ENCODE measurements at regions not wholly inside any gene's neighbourhood (a gene's known extent, or its start where the extent isn't known, plus 50 kb on each side); places are given as distances from the start of the nearest gene placed in this dataset.
A peak's percentile ranks its signal among the peaks of the same experiment; 100 is the strongest.

DNA sequence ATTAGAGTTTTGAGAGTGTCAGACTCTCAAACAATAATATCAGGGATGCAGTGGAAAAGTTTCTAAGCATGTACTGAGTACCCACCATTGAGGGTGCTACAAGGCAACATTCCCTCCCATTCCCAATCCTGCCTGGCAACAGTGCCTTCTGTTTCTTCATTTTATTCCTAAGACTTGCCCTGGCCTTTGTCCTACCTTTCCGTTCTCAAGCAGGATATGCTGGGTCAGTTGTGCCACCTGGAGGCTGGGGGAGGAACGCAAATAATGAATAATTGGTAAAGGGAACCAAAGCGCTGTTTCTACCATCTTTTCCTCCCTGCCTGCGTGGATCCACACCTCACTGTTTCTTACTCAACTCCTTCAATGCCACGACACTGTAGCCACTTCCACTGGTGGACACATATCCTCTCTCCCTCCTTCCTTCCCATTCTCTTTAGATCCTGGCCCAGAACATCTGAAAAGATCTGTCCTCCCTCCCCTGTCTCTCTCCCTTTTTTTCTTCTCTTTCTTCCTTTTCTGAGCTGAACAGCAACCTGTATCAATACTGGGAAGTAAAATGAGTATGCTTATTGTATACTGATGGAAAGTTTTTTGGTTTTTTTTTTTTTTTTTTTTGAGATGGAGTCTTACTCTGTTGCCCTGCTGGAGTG lies 149.5 kb downstream of the C9orf152 start (continued):
- no peak for TF ChIP-seq ZNF354B (CRISPR knock-in tag; IDR thresholded peaks at IDR 0.05)
- no peak for TF ChIP-seq MTF2 (CRISPR knock-in tag; IDR thresholded peaks at IDR 0.05; ENCODE audit: borderline replicate concordance)
- TF ChIP-seq HES4 (CRISPR knock-in tag; IDR thresholded peaks at IDR 0.05; ENCODE audit: borderline replicate concordance): no peak
- peak; percentile 20; the same call in 1 of the 2 replicates for TF ChIP-seq GABPB1 (CRISPR knock-in tag; IDR thresholded peaks at IDR 0.05)
- TF ChIP-seq ZNF256 (CRISPR knock-in tag; conservative IDR thresholded peaks at IDR 0.05): no peak
- no peak for TF ChIP-seq U2AF2 (IDR thresholded peaks at IDR 0.05; ENCODE audit: low read depth, low read length)
- no peak for TF ChIP-seq NAIF1 (CRISPR knock-in tag; IDR thresholded peaks at IDR 0.05; ENCODE audit: borderline replicate concordance)
- no peak for TF ChIP-seq ZNF180 (CRISPR knock-in tag; IDR thresholded peaks at IDR 0.05; ENCODE audit: borderline replicate concordance, low read depth)
- TF ChIP-seq, protein P1, sequence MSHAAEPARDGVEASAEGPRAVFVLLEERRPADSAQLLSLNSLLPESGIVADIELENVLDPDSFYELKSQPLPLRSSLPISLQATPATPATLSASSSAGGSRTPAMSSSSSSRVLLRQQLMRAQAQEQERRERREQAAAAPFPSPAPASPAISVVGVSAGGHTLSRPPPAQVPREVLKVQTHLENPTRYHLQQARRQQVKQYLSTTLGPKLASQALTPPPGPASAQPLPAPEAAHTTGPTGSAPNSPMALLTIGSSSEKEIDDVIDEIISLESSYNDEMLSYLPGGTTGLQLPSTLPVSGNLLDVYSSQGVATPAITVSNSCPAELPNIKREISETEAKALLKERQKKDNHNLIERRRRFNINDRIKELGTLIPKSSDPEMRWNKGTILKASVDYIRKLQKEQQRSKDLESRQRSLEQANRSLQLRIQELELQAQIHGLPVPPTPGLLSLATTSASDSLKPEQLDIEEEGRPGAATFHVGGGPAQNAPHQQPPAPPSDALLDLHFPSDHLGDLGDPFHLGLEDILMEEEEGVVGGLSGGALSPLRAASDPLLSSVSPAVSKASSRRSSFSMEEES (CRISPR knock-in tag; IDR thresholded peaks at IDR 0.05): no peak
- no peak for TF ChIP-seq MAFK (conservative IDR thresholded peaks at IDR 0.05 in 1 of 2, IDR thresholded peaks at IDR 0.05 in 1 of 2; ENCODE audit: low read length in 2 of 2)
- TF ChIP-seq HOXA9 (CRISPR knock-in tag; IDR thresholded peaks at IDR 0.05; ENCODE audit: borderline replicate concordance): no peak
- TF ChIP-seq ZNF329 (CRISPR knock-in tag; IDR thresholded peaks at IDR 0.05; ENCODE audit: low read depth): no peak
- TF ChIP-seq, protein P2, sequence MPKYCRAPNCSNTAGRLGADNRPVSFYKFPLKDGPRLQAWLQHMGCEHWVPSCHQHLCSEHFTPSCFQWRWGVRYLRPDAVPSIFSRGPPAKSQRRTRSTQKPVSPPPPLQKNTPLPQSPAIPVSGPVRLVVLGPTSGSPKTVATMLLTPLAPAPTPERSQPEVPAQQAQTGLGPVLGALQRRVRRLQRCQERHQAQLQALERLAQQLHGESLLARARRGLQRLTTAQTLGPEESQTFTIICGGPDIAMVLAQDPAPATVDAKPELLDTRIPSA (CRISPR knock-in tag; IDR thresholded peaks at IDR 0.05; ENCODE audit: borderline replicate concordance): no peak
- TF ChIP-seq, protein P3, sequence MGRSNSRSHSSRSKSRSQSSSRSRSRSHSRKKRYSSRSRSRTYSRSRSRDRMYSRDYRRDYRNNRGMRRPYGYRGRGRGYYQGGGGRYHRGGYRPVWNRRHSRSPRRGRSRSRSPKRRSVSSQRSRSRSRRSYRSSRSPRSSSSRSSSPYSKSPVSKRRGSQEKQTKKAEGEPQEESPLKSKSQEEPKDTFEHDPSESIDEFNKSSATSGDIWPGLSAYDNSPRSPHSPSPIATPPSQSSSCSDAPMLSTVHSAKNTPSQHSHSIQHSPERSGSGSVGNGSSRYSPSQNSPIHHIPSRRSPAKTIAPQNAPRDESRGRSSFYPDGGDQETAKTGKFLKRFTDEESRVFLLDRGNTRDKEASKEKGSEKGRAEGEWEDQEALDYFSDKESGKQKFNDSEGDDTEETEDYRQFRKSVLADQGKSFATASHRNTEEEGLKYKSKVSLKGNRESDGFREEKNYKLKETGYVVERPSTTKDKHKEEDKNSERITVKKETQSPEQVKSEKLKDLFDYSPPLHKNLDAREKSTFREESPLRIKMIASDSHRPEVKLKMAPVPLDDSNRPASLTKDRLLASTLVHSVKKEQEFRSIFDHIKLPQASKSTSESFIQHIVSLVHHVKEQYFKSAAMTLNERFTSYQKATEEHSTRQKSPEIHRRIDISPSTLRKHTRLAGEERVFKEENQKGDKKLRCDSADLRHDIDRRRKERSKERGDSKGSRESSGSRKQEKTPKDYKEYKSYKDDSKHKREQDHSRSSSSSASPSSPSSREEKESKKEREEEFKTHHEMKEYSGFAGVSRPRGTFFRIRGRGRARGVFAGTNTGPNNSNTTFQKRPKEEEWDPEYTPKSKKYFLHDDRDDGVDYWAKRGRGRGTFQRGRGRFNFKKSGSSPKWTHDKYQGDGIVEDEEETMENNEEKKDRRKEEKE (IDR thresholded peaks at IDR 0.05): no peak
- no peak for TF ChIP-seq ZNF143 (CRISPR knock-in tag; IDR thresholded peaks at IDR 0.05)
- TF ChIP-seq, protein P4, sequence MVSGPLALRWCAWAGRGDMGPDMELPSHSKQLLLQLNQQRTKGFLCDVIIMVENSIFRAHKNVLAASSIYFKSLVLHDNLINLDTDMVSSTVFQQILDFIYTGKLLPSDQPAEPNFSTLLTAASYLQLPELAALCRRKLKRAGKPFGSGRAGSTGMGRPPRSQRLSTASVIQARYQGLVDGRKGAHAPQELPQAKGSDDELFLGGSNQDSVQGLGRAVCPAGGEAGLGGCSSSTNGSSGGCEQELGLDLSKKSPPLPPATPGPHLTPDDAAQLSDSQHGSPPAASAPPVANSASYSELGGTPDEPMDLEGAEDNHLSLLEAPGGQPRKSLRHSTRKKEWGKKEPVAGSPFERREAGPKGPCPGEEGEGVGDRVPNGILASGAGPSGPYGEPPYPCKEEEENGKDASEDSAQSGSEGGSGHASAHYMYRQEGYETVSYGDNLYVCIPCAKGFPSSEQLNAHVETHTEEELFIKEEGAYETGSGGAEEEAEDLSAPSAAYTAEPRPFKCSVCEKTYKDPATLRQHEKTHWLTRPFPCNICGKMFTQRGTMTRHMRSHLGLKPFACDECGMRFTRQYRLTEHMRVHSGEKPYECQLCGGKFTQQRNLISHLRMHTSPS (CRISPR knock-in tag; IDR thresholded peaks at IDR 0.05; ENCODE audit: low read depth): no peak
- no peak for TF ChIP-seq STAT5B (CRISPR knock-in tag; IDR thresholded peaks at IDR 0.05)
- no peak for TF ChIP-seq ZNF382 (CRISPR knock-in tag; IDR thresholded peaks at IDR 0.05; ENCODE audit: borderline replicate concordance)
- no peak for TF ChIP-seq ZNF790 (CRISPR knock-in tag; IDR thresholded peaks at IDR 0.05; ENCODE audit: borderline replicate concordance)
- TF ChIP-seq ZNF614 (CRISPR knock-in tag; IDR thresholded peaks at IDR 0.05; ENCODE audit: borderline replicate concordance): no peak
- no peak for TF ChIP-seq CCDC6 (CRISPR knock-in tag; IDR thresholded peaks at IDR 0.05)
- no peak for TF ChIP-seq NFATC3 (CRISPR knock-in tag; IDR thresholded peaks at IDR 0.05)
- no peak for TF ChIP-seq PLRG1 (conservative IDR thresholded peaks at IDR 0.05)
- TF ChIP-seq ZNF549 (CRISPR knock-in tag; IDR thresholded peaks at IDR 0.05): no peak
- no peak for TF ChIP-seq CEBPB (IDR thresholded peaks at IDR 0.05; ENCODE audit: borderline replicate concordance, low read depth, low read length)
- no peak for TF ChIP-seq ZNF34 (CRISPR knock-in tag; IDR thresholded peaks at IDR 0.05; ENCODE audit: borderline replicate concordance)
